MM.1S (cell line): ENCODE measurements at regions not wholly inside any gene's neighbourhood (a gene's known extent, or its start where the extent isn't known, plus 50 kb on each side); places are given as distances from the start of the nearest gene placed in this dataset.

Experiments
- DNase-seq: peaks from one replicate; pipeline ENCODE4 v3.0.0-alpha.2; 2015
- H2AFZ ChIP-seq: fragments of 300-600 bp; sonication (generic); 2 replicates; pipeline ENCODE4 v1.6.0; 2016; ENCODE audit warnings: antibody characterized with exemption, low read length
- H3F3A ChIP-seq: fragments of 300-600 bp; sonication (generic); 2 replicates; pipeline ENCODE4 v1.6.1; 2016; ENCODE audit warnings: mild to moderate bottlenecking, antibody characterized with exemption, low read length, moderate library complexity, mixed read lengths; ENCODE audit not compliant: insufficient read depth
- H3K27ac ChIP-seq: fragments of 300-600 bp; sonication (generic); 2 replicates; pipeline ENCODE4 v1.5.1; 2016; ENCODE audit warnings: mild to moderate bottlenecking, low read length
- H3K27me3 ChIP-seq: fragments of 300-600 bp; sonication (generic); replicated peaks from 2 replicates; pipeline ENCODE4 v1.6.0; 2016; ENCODE audit warnings: low read length; ENCODE audit not compliant: insufficient read depth
- H3K36me3 ChIP-seq: fragments of 300-600 bp; sonication (generic); replicated peaks from 2 replicates; pipeline ENCODE4 v1.6.1; 2016; ENCODE audit warnings: mild to moderate bottlenecking, low read length, mixed read lengths; ENCODE audit not compliant: insufficient read depth
- H3K4me1 ChIP-seq: fragments of 300-600 bp; sonication (generic); 2 replicates; pipeline ENCODE4 v1.6.1; 2016; ENCODE audit warnings: low read length, mixed read lengths
- H3K4me2 ChIP-seq: fragments of 300-600 bp; sonication (generic); 2 replicates; pipeline ENCODE4 v1.6.0; 2016; ENCODE audit warnings: low read depth, low read length
- H3K4me3 ChIP-seq: fragments of 300-600 bp; sonication (generic); 2 replicates; pipeline ENCODE4 v1.5.1; 2016; ENCODE audit warnings: low read length, mixed read lengths
- H3K79me2 ChIP-seq: fragments of 300-600 bp; sonication (generic); 2 replicates; pipeline ENCODE4 v1.6.1; 2016; ENCODE audit warnings: mixed run types, low read length, mixed read lengths
- H3K9ac ChIP-seq: fragments of 300-600 bp; sonication (generic); 2 replicates; pipeline ENCODE4 v1.6.1; 2016; ENCODE audit warnings: low read length, mixed read lengths
- H3K9me2 ChIP-seq: fragments of 300-600 bp; sonication (generic); replicated peaks from 2 replicates; pipeline ENCODE4 v1.6.1; 2016; ENCODE audit warnings: mild to moderate bottlenecking, low read length, mixed read lengths; ENCODE audit not compliant: insufficient read depth
- H3K9me3 ChIP-seq: fragments of 300-600 bp; sonication (generic); replicated peaks from 2 replicates; pipeline ENCODE4 v1.6.1; 2016; ENCODE audit warnings: mild to moderate bottlenecking, low read length, mixed read lengths; ENCODE audit not compliant: insufficient read depth
- H4K20me1 ChIP-seq: fragments of 300-600 bp; sonication (generic); 2 replicates; pipeline ENCODE4 v1.6.1; 2016; ENCODE audit warnings: mild to moderate bottlenecking, low read length, moderate library complexity, mixed read lengths; ENCODE audit not compliant: insufficient read depth
- CTCF ChIP-seq: fragments of 300-600 bp; sonication (generic); IDR thresholded peaks from 2 replicates; pipeline ENCODE4 v1.5.1; 2016; ENCODE audit warnings: antibody characterized with exemption, low read length, mixed read lengths
- EZH2 ChIP-seq: fragments of 300-600 bp; sonication (generic); optimal IDR thresholded peaks from 2 replicates; pipeline ENCODE3; 2017; ENCODE audit warnings: low read depth, mild to moderate bottlenecking, antibody characterized with exemption, low read length, mixed read lengths
- EZH2phosphoT487 ChIP-seq: fragments of 300-600 bp; sonication (generic); IDR thresholded peaks from 2 replicates; pipeline ENCODE4 v1.6.1; 2018; ENCODE audit warnings: antibody characterized with exemption, low read length

GRCh38 chr10:78931321-78932053 is 137.3 kb upstream of the ZMIZ1 start:
- H3K27me3 ChIP-seq, result no peaks in the 10 kb centered on the region
- no peaks in the 10 kb centered on the region for H4K20me1 ChIP-seq
- no peak overlapping the region for H3K27ac ChIP-seq
- H2AFZ ChIP-seq, result no peak overlapping the region
- H3F3A ChIP-seq, result no peaks in the 10 kb centered on the region
- no peaks in the 10 kb centered on the region for H3K9me3 ChIP-seq
- H3K4me1 ChIP-seq, result no peaks in the 10 kb centered on the region
- no peaks in the 10 kb centered on the region for H3K36me3 ChIP-seq
- no peak overlapping the region for H3K9ac ChIP-seq
- no peak for TF ChIP-seq CTCF
- TF ChIP-seq EZH2, result no peak
- TF ChIP-seq EZH2phosphoT487, result no peak
- no peaks in the 10 kb centered on the region for H3K9me2 ChIP-seq
- H3K4me2 ChIP-seq, result no peak overlapping the region
- no peak for DNase-seq
- no peak overlapping the region for H3K4me3 ChIP-seq
- no peaks in the 10 kb centered on the region for H3K79me2 ChIP-seq

DNA sequence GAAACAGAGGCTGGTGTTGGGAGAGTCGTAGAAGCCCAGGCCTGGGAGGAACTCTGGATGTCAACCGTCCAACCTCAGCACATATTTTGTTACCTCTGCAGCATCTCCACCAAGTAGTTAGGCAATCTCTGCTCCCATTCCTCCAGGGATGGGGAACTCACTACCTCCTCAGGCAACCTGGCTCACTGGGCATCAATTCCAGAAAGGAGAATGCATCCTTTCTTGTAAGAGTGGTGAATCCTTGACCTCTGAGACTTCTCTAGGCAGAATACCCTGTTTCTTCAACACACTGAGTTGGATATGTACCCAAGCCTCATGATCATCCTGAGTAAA is 136.7 kb upstream of the ZMIZ1 start:
- H4K20me1 ChIP-seq, result no peaks in the 10 kb centered on the region
- no peak overlapping the region for H3K4me3 ChIP-seq
- H3K4me2 ChIP-seq, result no peak overlapping the region
- H3K27me3 ChIP-seq, result no peaks in the 10 kb centered on the region
- H3F3A ChIP-seq, result no peaks in the 10 kb centered on the region
- no peak for TF ChIP-seq EZH2
- no peak for TF ChIP-seq EZH2phosphoT487
- no peak for TF ChIP-seq CTCF
- H3K36me3 ChIP-seq, result no peaks in the 10 kb centered on the region
- H3K9me3 ChIP-seq, result no peaks in the 10 kb centered on the region
- H3K9ac ChIP-seq, result no peak overlapping the region
- no peaks in the 10 kb centered on the region for H3K9me2 ChIP-seq
- no peak overlapping the region for H2AFZ ChIP-seq
- no peaks in the 10 kb centered on the region for H3K79me2 ChIP-seq
- no peak overlapping the region for H3K27ac ChIP-seq
- no peaks in the 10 kb centered on the region for H3K4me1 ChIP-seq
- DNase-seq, result no peak

DNA sequence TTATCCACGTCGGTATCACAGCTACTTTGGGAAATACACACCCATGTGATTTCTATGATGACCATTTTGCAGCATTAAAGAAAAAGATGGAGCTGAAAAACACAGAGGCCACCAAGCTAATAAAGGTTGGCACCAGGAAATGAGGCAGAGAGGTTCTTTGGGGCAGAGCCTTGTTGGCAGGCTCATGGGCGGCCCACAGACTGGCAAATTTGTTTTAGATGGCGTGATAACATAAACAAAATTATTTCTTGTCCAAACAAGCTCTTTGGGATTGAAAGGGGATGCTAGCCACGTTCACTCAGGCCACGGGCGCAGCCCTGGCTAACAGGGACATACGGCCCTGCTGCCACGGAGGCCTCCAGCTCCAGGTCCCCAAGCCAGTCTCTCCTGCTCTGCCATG is 135.9 kb upstream of the ZMIZ1 start:
- Histone ChIP-seq H4K20me1 (no peaks in the 10 kb centered on the region), H3K9me3 (no peaks in the 10 kb centered on the region), H3K36me3 (no peaks in the 10 kb centered on the region), H3K4me3 (no peak overlapping the region), H3K4me1 (no peaks in the 10 kb centered on the region), H3K4me2 (no peak overlapping the region), H3K79me2 (no peaks in the 10 kb centered on the region), H2AFZ (no peak overlapping the region), H3K27me3 (no peaks in the 10 kb centered on the region), H3F3A (no peaks in the 10 kb centered on the region), H3K9ac (no peak overlapping the region), H3K27ac (no peak overlapping the region), H3K9me2 (no peaks in the 10 kb centered on the region)
- TF ChIP-seq EZH2phosphoT487 (no peak), EZH2 (no peak), CTCF (no peak)
- DNase-seq, result no peak
